ENCODE measurements at regions not wholly inside any gene's neighbourhood (a gene's known extent, or its start where the extent isn't known, plus 50 kb on each side); places are given as distances from the start of the nearest gene placed in this dataset.

GRCh38 chr9:29640507-29640906, 2067.2 kb upstream of the C9orf72 start:
- no peak overlapping the region for H2BK120ac ChIP-seq (ENCODE audit: low read depth, low read length)
- no peaks in the 10 kb centered on the region for H3K79me1 ChIP-seq (replicated peaks; ENCODE audit: low read length, poor library complexity, severe bottlenecking)
- H4K91ac ChIP-seq (ENCODE audit: low read length): no peak overlapping the region
- H3K36me3 ChIP-seq (ENCODE audit: control insufficient read depth in 1 of 2, insufficient read depth in 2 of 2, low read depth in 1 of 2, low read length in 2 of 2): no peaks in the 10 kb centered on the region
- no peak overlapping the region for H2AFZ ChIP-seq (ENCODE audit: low read depth, low read length)
- no peaks in the 10 kb centered on the region for H3K9me3 ChIP-seq (ENCODE audit: control insufficient read depth, low read length)
- H2BK15ac ChIP-seq (ENCODE audit: low read depth, poor library complexity, severe bottlenecking): no peak overlapping the region
- H3K4me3 ChIP-seq (ENCODE audit: insufficient read depth in 1 of 2, low read depth in 1 of 2, low read length in 2 of 2): no peak overlapping the region
- no peaks in the 10 kb centered on the region for H3K27me3 ChIP-seq (ENCODE audit: control insufficient read depth in 1 of 2, insufficient read depth in 1 of 2, low read length in 2 of 2)
- no peak overlapping the region for H4K8ac ChIP-seq (ENCODE audit: low read length)
- DNase-seq: no peak
- H2AK5ac ChIP-seq (ENCODE audit: low read length, severe bottlenecking): no peak overlapping the region
- no peak overlapping the region for H2BK12ac ChIP-seq (ENCODE audit: low read length in 2 of 2)
- H3K23ac ChIP-seq (ENCODE audit: low read length in 2 of 2): no peak overlapping the region
- no peak overlapping the region for H3K27ac ChIP-seq (ENCODE audit: low read length, poor library complexity, severe bottlenecking)
- H3K18ac ChIP-seq (ENCODE audit: low read depth in 1 of 2, low read length in 2 of 2): no peak overlapping the region
- no peak overlapping the region for H3K9ac ChIP-seq (ENCODE audit: low read length)
- 60% methylated on average over 2 of the region's 2 CpGs for WGBS
- no peak overlapping the region for H3K4me2 ChIP-seq (ENCODE audit: low read length, poor library complexity, severe bottlenecking)
- no peak overlapping the region for H2BK5ac ChIP-seq (ENCODE audit: low read depth, low read length, poor library complexity, severe bottlenecking)
- H3K14ac ChIP-seq (ENCODE audit: low read length in 2 of 2): no peak overlapping the region
- H3K4me1 ChIP-seq (ENCODE audit: control insufficient read depth, insufficient read depth, low read depth, low read length): no peaks in the 10 kb centered on the region
- H3K4ac ChIP-seq (ENCODE audit: low read depth in 1 of 2, low read length in 2 of 2): no peak overlapping the region

- H3K36me3 ChIP-seq (ENCODE audit: control insufficient read depth in 1 of 2, insufficient read depth in 2 of 2, low read depth in 1 of 2, low read length in 2 of 2): no peaks in the 10 kb centered on the region
- H2AK5ac ChIP-seq (ENCODE audit: low read length, severe bottlenecking): no peak overlapping the region
- no peak overlapping the region for H3K18ac ChIP-seq (ENCODE audit: low read depth in 1 of 2, low read length in 2 of 2)
- no peak overlapping the region for H2BK5ac ChIP-seq (ENCODE audit: low read depth, low read length, poor library complexity, severe bottlenecking)
- no peak overlapping the region for H3K23ac ChIP-seq (ENCODE audit: low read length in 2 of 2)
- H3K4me1 ChIP-seq (ENCODE audit: control insufficient read depth, insufficient read depth, low read depth, low read length): no peaks in the 10 kb centered on the region
- H3K14ac ChIP-seq (ENCODE audit: low read length in 2 of 2): no peak overlapping the region
- no peak overlapping the region for H3K27ac ChIP-seq (ENCODE audit: low read length, poor library complexity, severe bottlenecking)
- H4K91ac ChIP-seq (ENCODE audit: low read length): no peak overlapping the region
- no peak overlapping the region for H3K4me3 ChIP-seq (ENCODE audit: insufficient read depth in 1 of 2, low read depth in 1 of 2, low read length in 2 of 2)
- H2BK120ac ChIP-seq (ENCODE audit: low read depth, low read length): no peak overlapping the region
- H3K27me3 ChIP-seq (ENCODE audit: control insufficient read depth in 1 of 2, insufficient read depth in 1 of 2, low read length in 2 of 2): no peaks in the 10 kb centered on the region
- H3K9me3 ChIP-seq (ENCODE audit: control insufficient read depth, low read length): no peaks in the 10 kb centered on the region
- H3K9ac ChIP-seq (ENCODE audit: low read length): no peak overlapping the region
- H2BK12ac ChIP-seq (ENCODE audit: low read length in 2 of 2): no peak overlapping the region
- no peak overlapping the region for H4K8ac ChIP-seq (ENCODE audit: low read length)
- H2AFZ ChIP-seq (ENCODE audit: low read depth, low read length): no peak overlapping the region
- no peaks in the 10 kb centered on the region for H3K79me1 ChIP-seq (replicated peaks; ENCODE audit: low read length, poor library complexity, severe bottlenecking)
- no peak overlapping the region for H3K4me2 ChIP-seq (ENCODE audit: low read length, poor library complexity, severe bottlenecking)
- DNase-seq: no peak
- H3K4ac ChIP-seq (ENCODE audit: low read depth in 1 of 2, low read length in 2 of 2): no peak overlapping the region
- no peak overlapping the region for H2BK15ac ChIP-seq (ENCODE audit: low read depth, poor library complexity, severe bottlenecking)
Observed at GRCh38 chr9:29644514-29644913, 2071.2 kb upstream of the C9orf72 start.

DNA sequence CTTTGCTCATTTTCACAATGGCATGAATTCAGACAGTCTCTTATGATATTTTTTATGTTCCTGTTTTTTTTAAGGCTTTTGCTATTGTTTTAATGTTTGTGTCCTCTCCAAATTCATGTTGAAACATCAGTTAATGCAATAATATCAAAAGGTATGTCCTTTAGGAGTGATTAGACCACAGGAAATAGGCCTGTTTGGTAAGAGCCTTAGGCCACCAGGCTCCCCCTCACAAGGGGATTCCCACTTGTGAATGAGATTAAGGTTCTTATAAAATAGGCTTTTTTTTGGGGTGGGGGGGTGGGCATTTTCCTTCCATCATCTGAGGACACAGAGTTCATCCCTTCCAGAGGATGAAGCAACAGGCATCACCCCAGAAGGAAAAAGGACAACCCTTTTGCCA, 2074.2 kb upstream of the C9orf72 start:
- no peak overlapping the region for H3K23ac ChIP-seq (ENCODE audit: low read length in 2 of 2)
- H3K79me1 ChIP-seq (replicated peaks; ENCODE audit: low read length, poor library complexity, severe bottlenecking): no peaks in the 10 kb centered on the region
- no peak overlapping the region for H2BK5ac ChIP-seq (ENCODE audit: low read depth, low read length, poor library complexity, severe bottlenecking)
- H3K4me1 ChIP-seq (ENCODE audit: control insufficient read depth, insufficient read depth, low read depth, low read length): no peaks in the 10 kb centered on the region
- H3K9me3 ChIP-seq (ENCODE audit: control insufficient read depth, low read length): no peaks in the 10 kb centered on the region
- H2AK5ac ChIP-seq (ENCODE audit: low read length, severe bottlenecking): no peak overlapping the region
- H3K4me3 ChIP-seq (ENCODE audit: insufficient read depth in 1 of 2, low read depth in 1 of 2, low read length in 2 of 2): no peak overlapping the region
- no peaks in the 10 kb centered on the region for H3K36me3 ChIP-seq (ENCODE audit: control insufficient read depth in 1 of 2, insufficient read depth in 2 of 2, low read depth in 1 of 2, low read length in 2 of 2)
- no peak for DNase-seq
- H2BK120ac ChIP-seq (ENCODE audit: low read depth, low read length): no peak overlapping the region
- no peak overlapping the region for H2AFZ ChIP-seq (ENCODE audit: low read depth, low read length)
- H4K8ac ChIP-seq (ENCODE audit: low read length): no peak overlapping the region
- no peak overlapping the region for H3K4me2 ChIP-seq (ENCODE audit: low read length, poor library complexity, severe bottlenecking)
- H3K18ac ChIP-seq (ENCODE audit: low read depth in 1 of 2, low read length in 2 of 2): no peak overlapping the region
- no peak overlapping the region for H3K9ac ChIP-seq (ENCODE audit: low read length)
- no peak overlapping the region for H2BK12ac ChIP-seq (ENCODE audit: low read length in 2 of 2)
- no peak overlapping the region for H4K91ac ChIP-seq (ENCODE audit: low read length)
- H3K27me3 ChIP-seq (ENCODE audit: control insufficient read depth in 1 of 2, insufficient read depth in 1 of 2, low read length in 2 of 2): no peaks in the 10 kb centered on the region
- H2BK15ac ChIP-seq (ENCODE audit: low read depth, poor library complexity, severe bottlenecking): no peak overlapping the region
- no peak overlapping the region for H3K27ac ChIP-seq (ENCODE audit: low read length, poor library complexity, severe bottlenecking)
- no peak overlapping the region for H3K14ac ChIP-seq (ENCODE audit: low read length in 2 of 2)
- H3K4ac ChIP-seq (ENCODE audit: low read depth in 1 of 2, low read length in 2 of 2): no peak overlapping the region

- no peak overlapping the region for H2AK5ac ChIP-seq (ENCODE audit: low read length, severe bottlenecking)
- no peaks in the 10 kb centered on the region for H3K27me3 ChIP-seq (ENCODE audit: control insufficient read depth in 1 of 2, insufficient read depth in 1 of 2, low read length in 2 of 2)
- H3K4me1 ChIP-seq (ENCODE audit: control insufficient read depth, insufficient read depth, low read depth, low read length): no peaks in the 10 kb centered on the region
- H3K36me3 ChIP-seq (ENCODE audit: control insufficient read depth in 1 of 2, insufficient read depth in 2 of 2, low read depth in 1 of 2, low read length in 2 of 2): no peaks in the 10 kb centered on the region
- H4K8ac ChIP-seq (ENCODE audit: low read length): no peak overlapping the region
- no peak overlapping the region for H2BK5ac ChIP-seq (ENCODE audit: low read depth, low read length, poor library complexity, severe bottlenecking)
- H4K91ac ChIP-seq (ENCODE audit: low read length): no peak overlapping the region
- H3K4ac ChIP-seq (ENCODE audit: low read depth in 1 of 2, low read length in 2 of 2): no peak overlapping the region
- H3K4me3 ChIP-seq (ENCODE audit: insufficient read depth in 1 of 2, low read depth in 1 of 2, low read length in 2 of 2): no peak overlapping the region
- no peak overlapping the region for H3K4me2 ChIP-seq (ENCODE audit: low read length, poor library complexity, severe bottlenecking)
- no peak overlapping the region for H3K9ac ChIP-seq (ENCODE audit: low read length)
- H2BK15ac ChIP-seq (ENCODE audit: low read depth, poor library complexity, severe bottlenecking): no peak overlapping the region
- no peak overlapping the region for H3K23ac ChIP-seq (ENCODE audit: low read length in 2 of 2)
- H3K14ac ChIP-seq (ENCODE audit: low read length in 2 of 2): no peak overlapping the region
- DNase-seq: no peak
- H2BK120ac ChIP-seq (ENCODE audit: low read depth, low read length): no peak overlapping the region
- H3K18ac ChIP-seq (ENCODE audit: low read depth in 1 of 2, low read length in 2 of 2): no peak overlapping the region
- no peak overlapping the region for H2BK12ac ChIP-seq (ENCODE audit: low read length in 2 of 2)
- no peak overlapping the region for H2AFZ ChIP-seq (ENCODE audit: low read depth, low read length)
- H3K9me3 ChIP-seq (ENCODE audit: control insufficient read depth, low read length): no peaks in the 10 kb centered on the region
- H3K27ac ChIP-seq (ENCODE audit: low read length, poor library complexity, severe bottlenecking): no peak overlapping the region
- no peaks in the 10 kb centered on the region for H3K79me1 ChIP-seq (replicated peaks; ENCODE audit: low read length, poor library complexity, severe bottlenecking)
Observed at GRCh38 chr9:29648132-29648531, 2074.9 kb upstream of the C9orf72 start.
